AG04449 (cell line): ENCODE measurements at regions not wholly inside any gene's neighbourhood (a gene's known extent, or its start where the extent isn't known, plus 50 kb on each side); places are given as distances from the start of the nearest gene placed in this dataset.

Experiments used
- CTCF ChIA-PET: fragments of 350-600 bp; formaldehyde crosslinking; extraction: SDS; loops from one replicate; lab custom pipeline; 2021; ENCODE audit warnings: antibody characterized with exemption; lab: Yijun Ruan, JAX
- POLR2A ChIA-PET: fragments of 400-600, 350-600 bp; formaldehyde crosslinking; extraction: SDS; loops from one replicate; lab custom pipeline; 2020; ENCODE audit warnings: antibody characterized with exemption, inconsistent platforms; lab: Yijun Ruan, JAX
- DNase-seq: peaks from one replicate; pipeline ENCODE4 v3.0.0-alpha.2; 2010; ENCODE audit warnings: low read depth, low spot score
- H3K4me3 ChIP-seq: 2 replicates; pipeline ENCODE4 v1.5.1; 2011; ENCODE audit warnings: low read depth, mild to moderate bottlenecking, control low read depth, low read length
- CTCF ChIP-seq: IDR thresholded peaks from one replicate; pipeline ENCODE4 v1.5.1; 2011; ENCODE audit warnings: mild to moderate bottlenecking, moderate library complexity, low read length, control low read depth, inconsistent platforms; ENCODE audit not compliant: insufficient read depth; ENCODE audit errors: missing control alignments

GRCh38 chr3:118838871-118839270, 195.8 kb downstream of the IGSF11 start:
- no peak for TF ChIP-seq CTCF
- no peak for DNase-seq
- ChIA-PET CTCF (no interaction called here), POLR2A (no interaction called here)
- no peak overlapping the region for H3K4me3 ChIP-seq

GRCh38 chr3:118842147-118842863, 192.3 kb downstream of the IGSF11 start:
- CTCF ChIA-PET, result no interaction called here
- no peak for DNase-seq
- no peak overlapping the region for H3K4me3 ChIP-seq
- no peak for TF ChIP-seq CTCF
- POLR2A ChIA-PET, result no interaction called here

GRCh38 chr3:118846176-118846575, 188.5 kb downstream of the IGSF11 start:
- DNase-seq, result no peak
- ChIA-PET POLR2A (no interaction called here), CTCF (no interaction called here)
- H3K4me3 ChIP-seq, result no peak overlapping the region
- no peak for TF ChIP-seq CTCF
